Right ventricle myocardium superior (tissue), 1 donor: ENCODE measurements at regions not wholly inside any gene's neighbourhood (a gene's known extent, or its start where the extent isn't known, plus 50 kb on each side); places are given as distances from the start of the nearest gene placed in this dataset.

Source experiments
- ATAC-seq: fragments of 200-7000 bp; cut with Tn5 transposase; one replicate; pipeline ENCODE4 v1.9.1; 2020; ENCODE audit warnings: mild to moderate bottlenecking; ENCODE audit not compliant: poor library complexity
- DNase-seq: peaks from one replicate; pipeline ENCODE4 v3.0.0-alpha.2; 2020
- intact Hi-C: fragments of 100-400 bp; cut with DNase I; formaldehyde crosslinking; loops from one replicate; pipeline ENCODE4 v1.11.2; 2022
- donor health status: DM: no; HTN: yes; CAD: no; lungs with severe emphysema.

DNA sequence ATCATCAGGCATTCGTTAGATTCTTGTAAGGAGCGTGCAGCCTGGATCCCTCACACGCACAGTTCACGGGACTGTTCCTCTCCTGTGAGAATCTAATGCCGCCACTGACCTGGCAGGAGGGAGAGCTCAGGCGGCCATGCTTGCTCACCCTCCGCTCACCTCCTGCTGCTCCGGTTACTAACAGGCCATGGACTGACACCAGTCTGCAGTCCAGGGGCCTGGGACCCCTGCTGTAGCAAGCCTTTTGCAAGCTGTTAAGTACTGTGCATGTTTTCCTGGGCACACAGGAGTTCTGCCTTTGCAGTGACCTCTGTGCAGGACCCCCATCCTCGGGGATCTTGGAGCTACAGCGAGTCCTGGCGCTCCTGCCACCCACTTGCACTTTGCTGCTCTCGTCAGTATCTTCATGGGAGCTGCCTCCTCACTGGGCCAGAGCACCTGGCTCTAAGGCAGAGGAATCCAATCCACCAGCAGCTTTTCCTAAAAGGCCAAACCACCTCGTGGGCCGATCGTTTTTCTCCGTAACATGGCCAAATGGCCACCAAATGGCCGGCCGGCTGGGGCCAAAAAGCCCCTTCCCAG is 230.6 kb downstream of the FOXL1 start:
- no peak for ATAC-seq
- intact Hi-C loops: no loop called here

DNA sequence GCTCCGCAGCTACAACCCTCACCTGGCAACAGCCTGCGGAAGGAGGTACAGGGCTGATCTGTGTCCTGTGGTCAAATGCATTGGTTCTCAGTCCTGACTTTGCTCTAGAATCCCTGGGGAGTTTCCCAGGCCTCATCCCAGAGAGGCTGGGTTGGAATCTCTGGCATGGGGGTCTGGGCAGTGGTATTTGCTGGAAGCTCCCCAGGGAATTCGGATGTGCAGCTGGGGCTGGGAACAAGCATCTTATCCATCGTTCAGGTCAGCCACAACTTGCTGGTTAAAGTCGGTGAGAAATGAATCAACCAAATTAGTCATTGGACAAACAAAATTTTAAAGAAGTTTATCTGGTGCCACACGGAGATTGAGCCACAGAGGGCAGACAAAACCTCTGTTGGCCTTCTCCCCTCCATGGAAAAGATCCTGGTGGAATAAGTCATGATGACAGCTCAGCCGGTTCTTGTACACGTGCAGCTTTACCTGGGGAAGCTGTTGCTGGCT is 231.2 kb downstream of the FOXL1 start:
- intact Hi-C loops: no loop called here
- ATAC-seq (no peak), DNase-seq (no peak)

More for the DNA sequence above, 230.6 kb downstream of the FOXL1 start:
- DNase-seq: no peak

DNA sequence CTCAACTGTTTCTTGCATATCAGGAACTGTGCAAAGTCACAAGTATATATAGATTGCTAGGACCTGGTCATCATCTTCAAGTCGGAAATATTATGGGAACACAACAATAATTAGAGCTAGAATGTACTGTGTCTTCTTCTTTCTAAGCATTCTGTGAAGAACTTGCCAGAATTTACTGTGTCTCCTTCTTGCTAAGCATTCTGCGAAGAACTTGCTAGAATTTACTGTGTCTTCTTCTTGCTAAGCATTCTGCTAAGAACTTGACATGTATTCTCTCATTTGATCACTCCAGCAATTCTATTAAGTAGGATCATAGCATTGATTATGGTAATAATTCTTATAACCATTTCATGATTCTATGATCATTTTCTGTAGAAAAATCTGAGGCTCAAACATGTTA is 231.7 kb downstream of the FOXL1 start:
- no peak for DNase-seq
- ATAC-seq: no peak
- intact Hi-C loops: no loop called here

DNA sequence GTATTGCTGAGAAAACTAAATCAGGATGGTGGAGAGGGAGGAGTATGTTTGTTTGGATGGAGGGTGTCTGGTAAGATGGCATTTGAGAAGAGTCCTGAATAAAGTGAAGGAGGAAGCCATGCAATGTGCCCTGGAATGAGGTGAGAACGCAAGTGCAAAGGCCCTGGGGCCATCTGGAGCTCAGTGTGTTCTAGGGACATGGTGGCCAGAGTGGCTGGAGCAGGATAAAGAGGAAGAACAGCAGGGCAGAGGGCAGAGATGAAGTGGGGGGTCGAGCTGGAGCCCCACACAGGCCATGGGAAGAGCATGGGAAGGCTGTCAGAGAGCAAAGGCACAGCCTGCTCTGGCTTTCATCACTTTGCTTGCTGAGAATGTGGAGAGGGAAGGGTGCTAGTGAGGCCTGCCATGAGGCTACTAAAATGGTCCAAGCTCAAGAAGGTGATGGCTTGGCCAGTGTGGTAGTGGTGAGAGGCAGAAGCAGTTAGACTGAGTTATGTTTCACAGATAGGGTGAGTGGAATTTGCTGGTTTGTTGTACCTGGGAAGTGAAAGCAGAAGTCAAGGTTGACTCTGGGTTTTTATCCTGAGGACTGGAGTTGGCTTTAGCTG is 234.1 kb downstream of the FOXL1 start:
- no peak for ATAC-seq
- intact Hi-C loops: no loop called here
- DNase-seq: no peak

DNA sequence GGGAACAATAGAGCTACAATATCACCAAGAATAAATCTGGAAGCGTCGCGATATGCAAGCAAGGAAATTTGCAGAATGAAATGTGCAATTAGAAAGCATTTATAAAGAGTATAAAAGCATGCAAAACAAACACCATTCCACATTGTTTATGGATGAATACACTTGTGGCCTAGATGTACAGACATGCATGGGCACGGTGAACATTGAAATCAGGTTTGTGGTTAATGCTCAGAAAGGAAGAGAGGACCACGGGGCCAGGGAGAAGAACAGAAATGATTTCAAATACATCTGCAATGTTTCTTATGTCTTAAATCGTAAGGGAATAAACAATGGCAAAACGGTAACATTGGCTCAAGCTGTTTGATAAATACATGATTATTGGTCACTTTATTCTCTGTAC is 235.9 kb downstream of the FOXL1 start:
- no peak for ATAC-seq
- intact Hi-C loops: no loop called here

DNA sequence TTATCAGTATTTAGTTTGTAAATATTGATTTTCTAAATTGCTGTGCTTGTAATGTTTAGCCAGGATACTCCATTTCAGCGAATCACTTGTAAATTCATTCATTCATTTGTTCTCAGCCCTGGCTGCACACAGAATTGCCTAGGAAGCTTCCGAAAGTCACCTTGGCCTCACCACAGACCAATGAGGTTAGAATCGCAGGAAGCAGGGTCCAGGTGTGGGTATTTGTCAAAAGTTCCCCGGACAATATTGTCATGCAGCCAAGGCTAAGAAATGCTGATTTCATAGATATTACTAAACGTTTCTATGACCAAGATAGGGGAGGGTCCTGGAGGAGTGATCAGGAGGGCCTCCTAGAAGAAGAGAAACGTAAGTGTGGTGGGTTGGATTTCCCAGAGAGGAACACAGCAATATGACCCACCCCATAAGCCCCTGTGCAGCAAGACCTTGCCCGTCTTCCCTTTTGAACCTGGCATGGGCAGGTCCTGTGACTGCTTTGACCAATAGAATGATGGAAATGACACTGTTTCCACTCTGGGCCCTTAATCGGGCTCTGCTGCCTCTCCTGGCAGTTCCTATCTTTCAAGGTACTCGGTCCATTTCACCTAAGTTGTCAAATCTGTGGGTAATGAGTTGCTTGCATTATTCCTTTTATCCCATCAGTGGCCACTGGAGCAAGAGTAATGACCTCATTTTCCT is 238.7 kb downstream of the FOXL1 start:
- intact Hi-C loops: no loop called here
- ATAC-seq (no peak), DNase-seq (no peak)

More for the DNA sequence above, 235.9 kb downstream of the FOXL1 start:
- no peak for DNase-seq

DNA sequence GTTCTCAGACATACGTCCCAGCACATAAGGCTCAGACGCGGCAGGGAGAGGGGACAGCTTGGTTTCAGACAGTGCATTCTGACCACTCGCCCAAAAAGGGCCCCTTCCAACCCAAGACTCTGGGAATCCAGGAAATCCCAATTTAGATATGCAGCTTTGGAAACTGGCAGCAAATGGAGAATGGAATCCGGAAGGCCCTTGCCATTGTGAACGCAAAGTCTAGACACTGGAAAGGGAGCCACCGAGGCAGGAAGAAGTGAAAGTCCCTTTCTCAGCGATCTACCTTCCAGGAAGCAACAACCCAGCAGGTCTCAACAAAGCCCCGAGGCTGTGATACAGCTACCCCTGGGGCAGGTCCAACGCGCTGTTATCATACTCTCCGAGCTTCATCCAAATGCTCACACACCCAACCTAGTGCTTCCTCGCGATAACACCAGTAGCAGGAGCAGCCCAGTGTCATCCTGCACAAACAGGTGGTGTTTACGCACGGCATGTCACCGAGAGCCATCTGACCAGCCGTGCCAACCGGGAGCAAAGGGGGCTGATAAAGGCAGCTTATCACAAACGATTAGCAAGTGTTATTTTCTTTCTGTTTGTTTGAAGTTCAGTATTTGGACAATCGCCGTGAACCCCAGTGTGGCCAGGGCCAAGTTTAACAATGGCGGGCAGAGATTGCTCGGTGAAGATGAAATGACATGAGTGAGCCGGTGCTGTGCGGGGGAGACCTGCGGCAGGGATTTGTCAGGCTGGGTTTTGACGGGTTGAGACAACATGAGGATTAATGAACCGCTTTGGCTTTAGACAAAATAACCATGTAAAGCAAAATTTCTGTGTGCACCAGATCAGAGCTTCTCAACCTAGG is 240.6 kb downstream of the FOXL1 start:
- DNase-seq (no peak), ATAC-seq (no peak)
- intact Hi-C loops: no loop called here

GRCh38 chr16:86819533-86819892 is 241.2 kb downstream of the FOXL1 start:
- intact Hi-C loops: no loop called here
- DNase-seq (no peak), ATAC-seq (no peak)

- DNase-seq: no peak
- intact Hi-C loops: no loop called here
- ATAC-seq: no peak
Measured at GRCh38 chr16:86821895-86822294, 243.5 kb downstream of the FOXL1 start.

GRCh38 chr16:86823125-86823524 is 244.8 kb downstream of the FOXL1 start:
- DNase-seq (no peak), ATAC-seq (no peak)
- intact Hi-C loops: no loop called here

DNA sequence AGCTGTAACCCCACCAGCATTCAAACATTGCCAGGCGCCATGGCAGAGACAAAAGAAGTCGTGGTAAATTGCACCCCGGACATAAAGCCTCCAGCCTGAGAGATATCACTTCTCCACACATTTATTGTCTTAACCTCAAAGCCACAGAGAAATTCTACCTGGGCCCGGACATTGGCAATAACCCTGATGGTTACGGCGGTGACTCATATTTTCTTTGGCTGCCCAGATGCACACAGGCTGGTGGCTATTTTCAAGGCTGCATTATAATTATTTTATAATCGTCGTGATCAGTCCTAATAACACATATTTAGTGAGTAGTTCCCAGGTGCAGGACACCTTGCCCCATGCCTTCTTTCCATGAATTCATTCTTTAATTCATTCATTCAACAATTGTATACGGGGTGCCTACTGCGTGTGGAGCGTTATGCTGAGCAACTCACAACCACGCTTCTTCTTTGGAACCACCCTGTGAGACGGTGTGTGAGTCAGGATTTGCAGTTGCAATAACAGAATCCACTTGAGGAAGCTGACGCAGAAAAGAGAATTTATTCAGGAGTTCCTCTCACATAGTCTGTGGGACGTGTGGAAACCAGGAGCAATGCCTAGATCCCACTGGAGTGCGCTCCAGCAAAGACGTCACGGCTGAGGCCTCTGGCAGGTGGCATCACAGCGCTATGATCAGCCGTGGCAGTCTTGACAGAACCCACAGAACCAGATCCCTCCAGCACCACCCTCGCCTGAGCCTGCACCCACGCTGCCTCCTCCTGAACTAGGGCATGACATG is 245.7 kb downstream of the FOXL1 start:
- ATAC-seq (no peak), DNase-seq (no peak)
- intact Hi-C loops: no loop called here

GRCh38 chr16:86824751-86825296 is 246.5 kb downstream of the FOXL1 start:
- ATAC-seq: no peak
- no peak for DNase-seq
- intact Hi-C loops: no loop called here

- ATAC-seq: no peak
- DNase-seq: no peak
- intact Hi-C loops: no loop called here
Measured at GRCh38 chr16:86825631-86826030, 247.3 kb downstream of the FOXL1 start.

DNA sequence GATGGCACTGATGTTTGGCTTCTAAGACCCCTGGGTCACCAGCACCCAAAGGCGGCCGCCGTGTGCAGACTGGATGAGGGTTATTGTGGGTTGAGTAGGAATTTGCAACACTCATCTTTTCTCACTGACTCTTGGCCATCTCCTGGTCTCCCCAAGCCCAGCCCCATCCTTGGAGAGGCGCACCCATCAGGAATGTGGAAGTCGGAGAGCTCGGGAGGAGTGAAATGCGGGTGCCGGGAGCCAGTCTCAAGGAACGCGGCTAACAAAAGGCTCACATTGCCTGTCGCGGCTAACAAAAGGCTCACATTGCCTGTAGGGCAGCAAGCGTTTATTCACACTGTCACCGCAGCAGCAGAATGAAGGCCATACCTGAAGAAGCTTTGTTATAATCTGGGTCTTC is 248.6 kb downstream of the FOXL1 start:
- ATAC-seq (no peak), DNase-seq (no peak)
- intact Hi-C loops: no loop called here

DNA sequence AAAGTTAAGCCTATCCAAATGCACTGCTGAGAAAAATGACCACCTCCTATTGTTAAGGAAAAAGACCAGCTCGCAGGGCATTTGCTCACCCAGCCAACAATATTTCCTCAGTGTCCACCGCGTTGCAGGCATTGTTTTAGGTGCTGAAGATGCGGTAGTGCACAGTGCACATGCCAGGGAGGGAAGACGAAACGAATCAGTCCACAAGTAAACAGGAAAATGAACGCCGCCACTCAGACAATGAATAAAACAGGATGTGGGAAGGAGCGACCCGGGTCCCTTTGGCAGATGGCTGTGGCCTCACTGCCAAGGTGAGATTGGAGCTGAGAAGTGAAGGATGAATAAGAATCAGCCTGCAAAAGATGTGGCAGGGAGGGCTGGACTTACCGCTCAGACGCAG is 249.2 kb downstream of the FOXL1 start:
- DNase-seq (no peak), ATAC-seq (no peak)
- intact Hi-C loops: no loop called here

- intact Hi-C loops: no loop called here
- DNase-seq (no peak), ATAC-seq (no peak)
Measured at GRCh38 chr16:86828202-86828601, 249.9 kb downstream of the FOXL1 start.

- no peak for ATAC-seq
- no peak for DNase-seq
- intact Hi-C loops: no loop called here
Measured at GRCh38 chr16:86828653-86829052, 250.3 kb downstream of the FOXL1 start.

DNA sequence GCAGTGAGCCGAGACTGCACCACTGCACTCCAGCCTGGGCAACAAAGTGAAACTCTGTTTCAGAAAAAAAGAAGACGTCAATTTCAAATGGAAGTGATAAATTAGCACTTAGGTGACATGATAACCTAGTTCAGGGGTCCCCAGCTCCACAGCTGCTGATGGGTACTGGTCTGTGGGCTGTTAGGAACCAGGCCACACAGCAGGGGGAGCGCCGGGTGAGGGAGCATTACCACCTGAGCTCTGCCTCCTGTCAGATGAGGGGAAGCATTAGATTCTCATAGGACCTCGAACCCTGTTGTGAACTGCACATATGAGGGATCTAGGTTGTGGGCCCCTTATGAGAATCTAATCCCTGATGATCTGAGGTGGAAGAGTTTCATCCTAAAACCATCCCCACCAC is 253.0 kb downstream of the FOXL1 start:
- no peak for DNase-seq
- no peak for ATAC-seq
- intact Hi-C loops: loop anchor here (10.0 kb wide), 1 partner anchor 257 kb away; the partner anchor contains the start of gene FOXL1
